ENCODE measurements at regions not wholly inside any gene's neighbourhood (a gene's known extent, or its start where the extent isn't known, plus 50 kb on each side); places are given as distances from the start of the nearest gene placed in this dataset.

DNA sequence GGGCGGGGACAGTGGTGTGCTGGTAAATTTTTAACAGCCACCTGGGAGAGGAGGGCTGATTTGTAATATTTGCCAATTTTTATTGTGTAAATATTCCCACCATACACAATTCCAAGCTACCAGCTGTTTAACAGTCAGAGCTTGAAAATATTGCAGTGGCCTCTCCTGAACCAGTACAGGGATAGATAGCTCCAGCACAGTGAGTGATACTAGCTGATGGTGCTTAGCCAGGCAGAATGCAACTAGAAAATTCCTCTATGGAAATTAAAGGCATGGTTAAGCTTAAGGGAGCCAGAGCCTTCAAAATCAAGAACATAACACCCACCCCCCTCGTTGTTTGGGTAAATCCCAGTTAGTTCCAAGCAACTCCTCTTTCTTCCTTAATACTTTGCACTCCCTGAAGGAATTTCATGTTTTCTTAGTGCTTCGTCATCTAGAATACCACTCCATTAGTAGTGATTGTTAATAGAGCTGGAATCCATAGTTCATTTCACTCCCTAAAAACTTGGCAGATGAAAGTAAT is 96.6 kb downstream of the CYB561 start:
- Mint-ChIP-seq H3K4me3 (no peak overlapping the region), H3K27me3 (no peaks in the 10 kb centered on the region), H3K9me3 (no peaks in the 10 kb centered on the region), H3K4me1 (peaks cover 4% of the 10 kb centered on the region), H3K27ac (no peak overlapping the region), H3K36me3 (peaks cover 2% of the 10 kb centered on the region)
- no peak for DNase-seq

DNA sequence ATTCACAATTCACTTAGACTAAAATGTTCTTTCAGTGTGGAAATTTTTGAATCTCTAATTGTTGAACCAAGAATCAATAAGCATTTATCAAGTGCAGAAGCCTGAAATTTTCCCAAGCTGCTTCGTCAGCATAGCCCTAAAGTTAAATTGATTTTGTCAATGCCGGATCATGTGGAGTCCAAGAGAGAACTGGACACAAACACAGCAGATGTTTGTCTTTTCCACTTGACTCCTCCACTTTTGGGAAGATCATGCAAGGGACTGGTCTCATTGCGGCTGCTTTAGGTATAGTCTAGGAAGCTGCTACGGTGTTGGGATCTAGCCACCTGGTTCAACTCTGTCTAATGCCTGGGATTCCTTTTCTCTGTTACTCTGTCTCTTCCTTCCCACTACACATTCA is 95.7 kb downstream of the CYB561 start:
- H3K4me3 Mint-ChIP-seq: no peak overlapping the region
- DNase-seq: no peak
- H3K27me3 Mint-ChIP-seq: no peaks in the 10 kb centered on the region
- H3K9me3 Mint-ChIP-seq: no peaks in the 10 kb centered on the region
- H3K36me3 Mint-ChIP-seq: peaks cover 2% of the 10 kb centered on the region
- no peak overlapping the region for H3K27ac Mint-ChIP-seq
- peaks cover 4% of the 10 kb centered on the region for H3K4me1 Mint-ChIP-seq

DNA sequence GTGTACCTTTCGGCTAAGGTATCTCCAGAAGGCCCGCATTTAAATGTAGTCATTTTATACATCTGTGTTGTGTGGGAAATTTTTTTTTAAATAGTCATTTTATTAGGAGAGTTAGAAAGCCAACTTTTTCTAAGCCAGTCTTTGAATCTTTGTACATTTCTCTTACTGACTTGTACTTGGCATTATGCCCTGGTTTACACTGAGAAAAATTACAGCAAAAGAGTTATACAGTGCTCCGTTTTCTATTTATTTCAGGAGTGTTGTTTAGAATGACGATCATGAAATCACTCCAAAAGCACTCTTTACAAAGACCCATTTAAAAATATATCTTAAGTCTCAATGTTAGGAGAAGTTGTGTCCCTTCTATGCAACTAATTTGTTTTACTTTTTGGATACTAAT is 91.8 kb downstream of the CYB561 start:
- no peaks in the 10 kb centered on the region for H3K9me3 Mint-ChIP-seq
- H3K27ac Mint-ChIP-seq: no peak overlapping the region
- H3K27me3 Mint-ChIP-seq: no peaks in the 10 kb centered on the region
- H3K4me3 Mint-ChIP-seq: no peak overlapping the region
- DNase-seq: no peak
- no peaks in the 10 kb centered on the region for H3K36me3 Mint-ChIP-seq
- H3K4me1 Mint-ChIP-seq: peaks cover 5% of the 10 kb centered on the region

DNA sequence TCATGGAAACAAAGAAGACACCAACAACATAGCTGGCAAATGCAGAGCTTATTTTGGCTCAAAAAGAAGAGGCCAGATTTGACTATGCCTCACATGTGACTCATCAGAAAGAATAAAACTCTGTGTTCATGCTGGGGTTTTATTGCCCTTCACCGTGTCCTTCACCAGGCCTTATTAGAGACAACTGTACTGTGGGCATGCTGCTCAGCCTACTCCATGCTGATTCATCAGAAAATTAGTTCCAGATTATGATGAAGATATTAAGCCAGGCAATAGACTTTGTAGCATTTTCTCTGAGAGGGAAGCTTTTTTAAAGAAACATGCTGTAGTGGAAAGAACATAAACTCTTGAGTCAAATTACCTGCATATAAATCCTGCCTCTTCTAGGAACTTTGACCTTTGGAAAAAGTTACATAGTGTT is 89.8 kb downstream of the CYB561 start:
- no peak for DNase-seq
- Mint-ChIP-seq H3K9me3 (no peaks in the 10 kb centered on the region), H3K4me1 (peaks cover 5% of the 10 kb centered on the region), H3K27me3 (no peaks in the 10 kb centered on the region), H3K27ac (no peak overlapping the region), H3K36me3 (peaks cover 6% of the 10 kb centered on the region), H3K4me3 (no peak overlapping the region)

DNA sequence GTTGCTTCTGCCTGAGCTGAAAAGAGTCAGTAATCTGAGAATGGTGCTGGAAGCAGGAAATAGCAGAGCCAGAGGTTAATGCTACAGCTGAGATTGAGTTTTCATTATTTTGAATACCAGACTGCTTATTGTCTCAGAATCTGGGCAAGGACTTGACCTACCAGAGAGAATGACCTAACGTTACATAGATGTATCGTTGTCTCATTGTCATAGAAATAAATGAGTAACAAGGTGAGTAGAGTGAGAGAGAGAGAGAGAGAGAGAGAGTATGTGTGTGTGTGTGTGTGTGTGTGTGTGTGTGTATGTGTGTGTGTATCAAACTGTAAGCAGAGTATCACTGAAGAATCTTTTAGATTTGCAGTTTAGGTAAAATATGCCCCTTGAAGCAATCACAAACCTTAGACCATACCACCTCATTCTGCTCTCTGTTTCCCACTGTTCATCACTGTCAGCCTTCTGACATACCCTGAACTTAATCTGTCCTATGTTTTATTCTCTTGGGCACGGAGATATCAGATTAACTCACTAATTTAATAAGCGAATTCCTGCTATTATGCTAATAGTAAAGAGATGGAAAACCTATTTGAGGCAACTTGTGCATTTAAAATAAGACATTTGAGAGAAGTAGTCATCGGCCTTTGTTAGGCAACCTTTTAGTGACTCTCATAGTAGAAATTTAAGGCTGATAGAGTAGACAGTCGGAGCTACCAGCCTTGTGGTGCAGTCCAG is 87.8 kb downstream of the CYB561 start:
- no peak overlapping the region for H3K4me3 Mint-ChIP-seq

DNA sequence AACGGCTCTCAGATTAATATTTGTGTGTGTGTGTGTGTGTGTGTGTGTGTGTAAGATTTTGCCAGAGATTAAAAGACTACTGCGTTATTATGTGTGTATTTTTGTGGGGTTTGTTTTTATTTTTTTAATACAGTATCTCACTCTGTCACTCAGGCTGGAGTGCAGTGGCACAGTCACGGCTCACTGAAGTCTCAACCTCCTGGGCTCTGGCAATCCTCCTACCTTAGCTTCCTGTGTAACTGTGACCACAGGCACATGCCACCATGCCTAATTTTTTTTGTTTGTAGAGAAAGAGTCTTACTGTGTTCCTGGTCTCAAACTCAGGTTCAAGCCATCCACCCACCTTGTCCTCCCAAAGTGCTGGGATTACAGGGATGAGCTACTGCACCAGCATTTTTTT is 87.2 kb downstream of the CYB561 start:
- Mint-ChIP-seq H3K4me1 (peaks cover 5% of the 10 kb centered on the region), H3K27me3 (no peaks in the 10 kb centered on the region), H3K9me3 (no peaks in the 10 kb centered on the region), H3K36me3 (peaks cover 6% of the 10 kb centered on the region), H3K4me3 (no peak overlapping the region), H3K27ac (no peak overlapping the region)
- DNase-seq: no peak

More for the DNA sequence above, 87.8 kb downstream of the CYB561 start:
- Mint-ChIP-seq H3K36me3 (peaks cover 6% of the 10 kb centered on the region), H3K9me3 (no peaks in the 10 kb centered on the region), H3K27me3 (no peaks in the 10 kb centered on the region), H3K27ac (no peak overlapping the region), H3K4me1 (peaks cover 5% of the 10 kb centered on the region)
- no peak for DNase-seq

DNA sequence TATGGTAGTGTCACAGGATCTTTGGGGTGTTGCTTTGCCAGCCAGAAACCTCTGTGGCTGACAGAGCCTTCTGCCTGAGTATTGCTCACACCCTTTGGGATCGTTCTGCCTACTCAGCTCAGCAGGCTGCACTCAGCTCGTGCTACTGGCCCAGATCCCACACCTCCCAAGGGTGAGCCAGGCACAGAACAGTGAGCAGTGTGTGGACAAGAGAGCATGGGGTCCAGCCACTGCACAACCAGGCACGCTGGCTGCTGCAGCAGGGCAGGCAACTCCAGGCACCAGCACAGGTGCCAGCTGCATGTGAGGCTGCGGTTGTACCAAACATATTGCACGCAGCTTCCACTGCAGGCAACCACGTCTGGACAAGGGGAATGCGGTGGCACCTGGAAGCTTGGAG is 84.9 kb downstream of the CYB561 start:
- Mint-ChIP-seq H3K4me3 (no peak overlapping the region), H3K27ac (no peak overlapping the region), H3K36me3 (peaks cover 6% of the 10 kb centered on the region), H3K27me3 (no peaks in the 10 kb centered on the region), H3K4me1 (peaks cover 4% of the 10 kb centered on the region), H3K9me3 (no peaks in the 10 kb centered on the region)
- DNase-seq: no peak

DNA sequence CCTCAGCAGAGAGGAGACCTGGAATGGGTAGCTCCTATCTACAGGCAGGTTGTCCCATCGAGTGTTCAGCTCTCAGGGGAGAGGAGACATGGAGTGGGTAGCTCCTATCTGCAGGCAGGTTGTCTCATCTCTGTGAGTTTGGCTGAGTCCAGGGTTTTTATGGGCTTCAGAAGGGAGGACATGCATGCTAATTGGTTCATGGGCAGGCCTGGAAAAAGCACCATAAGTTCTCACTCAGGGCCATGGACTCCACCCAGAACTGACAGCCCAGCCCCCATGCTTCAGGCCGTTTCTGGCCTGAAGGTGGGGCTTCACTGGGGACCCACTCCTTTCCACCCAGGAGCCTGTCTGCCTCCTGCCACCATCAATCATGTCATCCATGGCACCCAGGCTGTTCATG is 84.0 kb downstream of the CYB561 start:
- Mint-ChIP-seq H3K27ac (no peak overlapping the region), H3K36me3 (peaks cover 6% of the 10 kb centered on the region), H3K4me3 (no peak overlapping the region), H3K4me1 (no peaks in the 10 kb centered on the region), H3K9me3 (no peaks in the 10 kb centered on the region), H3K27me3 (no peaks in the 10 kb centered on the region)
- DNase-seq: no peak

DNA sequence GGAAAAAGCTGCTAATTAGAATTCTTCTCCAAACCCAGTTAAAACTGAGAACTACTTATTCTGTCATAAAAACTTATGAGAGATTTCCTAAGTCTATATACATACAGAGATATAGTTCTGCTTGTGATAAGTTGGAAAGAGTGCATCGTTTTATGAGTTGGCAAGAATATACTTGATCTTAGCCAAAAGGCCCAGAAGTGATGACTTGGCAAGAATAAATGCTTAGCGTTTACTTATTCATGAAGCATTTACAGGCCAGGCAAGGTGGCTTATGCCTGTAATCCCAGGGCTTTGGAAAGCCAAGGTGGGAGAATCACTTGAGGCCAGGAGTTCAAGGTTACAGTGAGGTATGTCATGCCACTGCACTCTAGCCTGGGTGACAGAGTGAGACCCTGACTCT is 81.7 kb downstream of the CYB561 start:
- Mint-ChIP-seq H3K9me3 (no peaks in the 10 kb centered on the region), H3K4me3 (no peak overlapping the region), H3K4me1 (no peaks in the 10 kb centered on the region), H3K27me3 (no peaks in the 10 kb centered on the region), H3K36me3 (peaks cover 6% of the 10 kb centered on the region), H3K27ac (no peak overlapping the region)
- DNase-seq: no peak

DNA sequence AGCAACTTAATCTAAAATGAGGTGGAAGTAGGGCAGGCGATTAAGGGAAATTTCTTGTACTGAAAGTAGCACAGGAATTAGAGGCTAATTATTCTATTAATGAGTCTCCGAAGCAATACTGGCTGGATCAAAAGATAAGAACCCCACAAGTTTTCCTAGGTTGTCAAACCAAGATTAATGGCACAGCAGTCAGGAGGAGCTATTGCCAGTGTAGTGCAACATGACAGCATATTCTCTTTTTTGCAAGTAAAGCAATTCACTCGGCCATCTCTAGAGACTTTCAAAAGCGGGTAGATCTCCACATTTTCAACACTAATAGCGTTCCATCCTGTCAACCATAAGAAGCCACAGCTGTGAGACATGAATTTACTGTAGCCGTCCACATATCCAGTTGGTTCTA is 81.2 kb downstream of the CYB561 start:
- no peaks in the 10 kb centered on the region for H3K9me3 Mint-ChIP-seq
- H3K4me3 Mint-ChIP-seq: no peak overlapping the region
- no peaks in the 10 kb centered on the region for H3K27me3 Mint-ChIP-seq
- peaks cover 6% of the 10 kb centered on the region for H3K36me3 Mint-ChIP-seq
- DNase-seq: no peak
- no peak overlapping the region for H3K27ac Mint-ChIP-seq
- H3K4me1 Mint-ChIP-seq: no peaks in the 10 kb centered on the region

DNA sequence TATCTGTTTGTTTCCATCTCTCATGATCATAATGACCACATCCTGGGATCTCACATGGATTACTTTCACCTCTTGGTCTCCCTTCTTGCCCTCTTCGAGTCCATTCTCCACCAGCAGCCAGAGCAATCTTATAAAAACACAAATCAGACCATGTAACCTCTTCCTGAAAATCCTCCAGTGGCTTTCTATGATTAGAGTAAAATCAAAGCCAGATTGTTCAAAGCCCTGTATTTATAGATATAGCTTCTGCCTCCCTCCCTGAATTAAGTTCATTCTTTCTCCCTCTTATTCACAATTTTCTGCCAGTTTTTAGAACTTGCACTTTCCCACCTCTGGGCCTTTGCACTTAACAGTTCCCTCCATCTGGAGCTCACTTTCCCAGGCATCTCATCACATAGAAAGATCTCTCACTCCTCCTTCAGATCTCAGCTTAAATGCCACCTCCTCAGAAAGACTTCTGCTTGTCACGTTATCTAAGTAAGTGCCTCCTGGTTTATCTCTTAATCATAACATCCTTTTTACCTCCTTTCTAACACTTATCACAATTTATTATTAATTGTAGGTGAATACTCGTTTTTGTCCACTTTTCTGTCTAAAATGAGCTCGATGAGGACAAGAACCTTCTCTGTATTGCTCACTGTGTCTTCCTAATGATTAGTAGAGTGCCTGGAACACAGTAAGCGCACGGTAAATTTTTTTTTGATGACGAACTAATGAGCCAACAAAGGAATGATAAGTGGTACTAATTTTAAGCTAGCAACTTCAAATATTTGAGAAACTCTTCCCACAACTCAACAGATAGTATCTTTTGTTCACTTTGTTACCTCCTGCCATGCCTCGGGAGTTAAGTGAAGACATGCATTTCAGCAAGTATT is 80.5 kb downstream of the CYB561 start:
- H3K27ac Mint-ChIP-seq: no peak overlapping the region
- no peaks in the 10 kb centered on the region for H3K9me3 Mint-ChIP-seq
- H3K4me3 Mint-ChIP-seq: no peak overlapping the region
- no peak for DNase-seq
- peaks cover 4% of the 10 kb centered on the region for H3K36me3 Mint-ChIP-seq
- H3K27me3 Mint-ChIP-seq: no peaks in the 10 kb centered on the region
- no peaks in the 10 kb centered on the region for H3K4me1 Mint-ChIP-seq

DNA sequence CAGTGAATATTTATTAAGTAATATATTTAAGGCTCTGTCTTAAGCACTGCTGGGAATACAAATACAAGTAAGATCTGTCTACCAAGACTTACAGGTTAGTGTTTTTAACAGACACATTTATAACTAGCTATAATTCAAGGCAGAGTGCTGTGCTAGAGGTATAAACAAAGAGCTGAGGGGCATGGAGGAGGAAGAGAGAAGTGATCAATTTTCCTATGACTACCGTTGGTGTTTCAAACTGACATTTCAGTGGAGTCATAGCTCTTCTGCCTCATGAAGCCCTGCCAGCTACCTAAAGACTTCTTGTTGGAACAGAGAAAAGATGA is 79.9 kb downstream of the CYB561 start:
- no peak for DNase-seq
- Mint-ChIP-seq H3K4me3 (no peak overlapping the region), H3K27me3 (no peaks in the 10 kb centered on the region), H3K36me3 (no peaks in the 10 kb centered on the region), H3K9me3 (no peaks in the 10 kb centered on the region), H3K27ac (no peak overlapping the region), H3K4me1 (no peaks in the 10 kb centered on the region)

DNA sequence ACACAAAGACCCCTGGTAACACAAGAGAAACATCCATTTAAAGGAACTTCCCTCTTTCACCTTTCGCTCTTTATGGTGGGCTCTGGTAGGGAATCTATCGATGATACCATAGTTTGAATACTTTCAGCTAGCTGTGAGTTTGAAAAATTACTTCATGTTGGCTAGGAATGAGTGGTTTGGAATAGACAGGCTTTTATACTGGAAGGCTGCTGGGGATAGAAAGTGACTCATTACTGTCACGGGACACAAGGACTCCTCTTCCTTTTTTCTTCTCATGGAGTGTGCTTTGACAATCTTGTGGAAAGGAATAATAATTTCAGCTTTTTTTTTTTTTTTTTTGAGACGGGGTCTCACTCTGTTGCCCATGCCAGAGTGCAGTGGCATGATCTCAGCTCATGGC is 76.9 kb downstream of the CYB561 start:
- no peak for DNase-seq

DNA sequence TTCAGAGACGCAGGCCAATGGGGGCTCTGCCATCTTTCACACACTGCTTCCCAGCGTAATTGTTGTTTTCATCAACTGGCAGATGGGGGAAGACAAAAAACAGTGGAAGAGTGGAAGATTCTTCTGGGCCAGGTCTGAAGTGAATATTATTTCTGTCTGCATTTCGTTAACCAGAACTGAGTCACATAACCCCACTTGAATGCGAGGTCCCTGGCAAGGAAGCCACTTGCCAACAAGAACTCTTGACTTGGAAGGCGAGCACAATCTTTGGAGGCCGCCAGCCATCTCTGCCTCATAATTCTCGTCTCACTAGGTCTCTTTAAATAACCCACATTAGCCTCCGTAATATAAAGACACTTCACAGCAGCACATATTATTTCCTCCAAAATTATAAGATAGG is 75.4 kb downstream of the CYB561 start:
- Mint-ChIP-seq H3K9me3 (no peaks in the 10 kb centered on the region), H3K4me3 (no peak overlapping the region), H3K4me1 (no peaks in the 10 kb centered on the region), H3K36me3 (no peaks in the 10 kb centered on the region), H3K27ac (no peak overlapping the region), H3K27me3 (no peaks in the 10 kb centered on the region)
- DNase-seq: no peak

More for the DNA sequence above, 76.9 kb downstream of the CYB561 start:
- Mint-ChIP-seq H3K4me1 (no peaks in the 10 kb centered on the region), H3K9me3 (no peaks in the 10 kb centered on the region), H3K4me3 (no peak overlapping the region), H3K27me3 (no peaks in the 10 kb centered on the region), H3K36me3 (no peaks in the 10 kb centered on the region), H3K27ac (no peak overlapping the region)

DNA sequence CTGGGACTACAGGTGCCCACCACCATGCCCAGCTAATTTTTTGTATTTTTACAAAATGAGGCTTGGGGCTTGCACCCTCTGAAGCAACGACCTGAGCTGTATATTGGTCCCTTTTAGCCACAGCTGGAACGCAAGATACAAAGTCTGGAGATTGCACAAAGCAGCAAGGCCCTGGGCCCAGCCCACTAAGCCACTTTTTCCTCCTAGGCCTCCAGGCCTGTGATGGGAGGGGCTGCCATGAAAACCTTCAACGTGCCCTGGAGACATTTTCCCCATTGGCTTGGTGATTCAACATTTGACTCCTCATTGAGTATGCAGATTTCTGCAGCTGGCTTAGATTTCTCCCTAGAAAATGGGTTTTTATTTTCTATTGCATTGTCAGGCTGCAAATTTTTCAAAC is 69.2 kb downstream of the CYB561 start:
- DNase-seq: no peak
- H3K4me1 Mint-ChIP-seq: peaks cover 2% of the 10 kb centered on the region
- peaks cover 5% of the 10 kb centered on the region for H3K36me3 Mint-ChIP-seq
- H3K27me3 Mint-ChIP-seq: no peaks in the 10 kb centered on the region
- no peak overlapping the region for H3K4me3 Mint-ChIP-seq
- no peak overlapping the region for H3K27ac Mint-ChIP-seq
- H3K9me3 Mint-ChIP-seq: peaks cover 5% of the 10 kb centered on the region
